HG02870 (cell line): ENCODE measurements at regions not wholly inside any gene's neighbourhood (a gene's known extent, or its start where the extent isn't known, plus 50 kb on each side); places are given as distances from the start of the nearest gene placed in this dataset.
"Not testable (repeated sequence)": the region's sequence is repeated elsewhere in the genome, so short reads cannot be mapped to it uniquely, and the experiment has no call there.

Source experiments
- ATAC-seq: cut with Tn5 transposase; IDR thresholded peaks from one replicate; pipeline ENCODE4 v1.9.1; 2021; ENCODE audit warnings: mild to moderate bottlenecking, moderate library complexity; ENCODE audit not compliant: unreplicated experiment

DNA sequence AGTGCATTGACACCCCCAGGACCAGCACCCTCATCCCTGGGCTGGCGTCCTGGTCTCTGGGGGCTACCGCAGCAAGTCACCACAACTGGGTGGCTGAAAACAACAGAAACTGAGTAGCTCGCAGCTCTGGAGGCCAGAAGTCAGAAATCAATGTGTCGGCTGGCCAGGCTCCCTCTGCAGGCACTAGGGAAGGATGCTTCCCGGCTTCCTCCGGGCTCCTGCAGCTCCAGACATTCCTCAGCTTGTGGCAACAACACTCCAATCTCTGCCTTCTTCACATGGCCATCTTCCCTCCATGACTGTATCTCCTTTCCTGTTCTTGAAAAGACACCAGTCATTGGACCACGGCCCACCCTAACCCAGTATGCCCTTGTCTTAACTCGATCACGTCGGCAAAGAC lies 224.2 kb downstream of the NPHP4 start:
- ATAC-seq, result no peak

DNA sequence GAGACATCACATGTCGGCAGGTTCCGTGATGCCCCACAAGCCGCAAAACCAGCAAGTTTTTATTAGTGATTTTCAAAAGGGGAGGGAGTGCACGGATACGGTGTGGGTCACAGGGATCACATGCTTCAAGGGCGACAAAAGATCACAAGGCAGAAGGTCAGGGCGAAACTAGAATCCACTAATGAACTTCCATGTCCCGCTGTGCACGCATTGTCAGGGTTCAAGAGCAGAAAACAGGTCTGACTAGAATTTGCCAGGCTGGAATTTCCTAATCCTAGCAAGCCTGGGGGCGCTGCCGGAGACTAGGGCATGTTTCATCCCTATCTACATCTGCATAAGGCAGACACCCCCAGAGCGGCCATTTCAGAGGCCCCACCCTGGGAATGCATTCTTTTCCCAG lies 225.2 kb downstream of the NPHP4 start:
- not testable (repeated sequence) for ATAC-seq

DNA sequence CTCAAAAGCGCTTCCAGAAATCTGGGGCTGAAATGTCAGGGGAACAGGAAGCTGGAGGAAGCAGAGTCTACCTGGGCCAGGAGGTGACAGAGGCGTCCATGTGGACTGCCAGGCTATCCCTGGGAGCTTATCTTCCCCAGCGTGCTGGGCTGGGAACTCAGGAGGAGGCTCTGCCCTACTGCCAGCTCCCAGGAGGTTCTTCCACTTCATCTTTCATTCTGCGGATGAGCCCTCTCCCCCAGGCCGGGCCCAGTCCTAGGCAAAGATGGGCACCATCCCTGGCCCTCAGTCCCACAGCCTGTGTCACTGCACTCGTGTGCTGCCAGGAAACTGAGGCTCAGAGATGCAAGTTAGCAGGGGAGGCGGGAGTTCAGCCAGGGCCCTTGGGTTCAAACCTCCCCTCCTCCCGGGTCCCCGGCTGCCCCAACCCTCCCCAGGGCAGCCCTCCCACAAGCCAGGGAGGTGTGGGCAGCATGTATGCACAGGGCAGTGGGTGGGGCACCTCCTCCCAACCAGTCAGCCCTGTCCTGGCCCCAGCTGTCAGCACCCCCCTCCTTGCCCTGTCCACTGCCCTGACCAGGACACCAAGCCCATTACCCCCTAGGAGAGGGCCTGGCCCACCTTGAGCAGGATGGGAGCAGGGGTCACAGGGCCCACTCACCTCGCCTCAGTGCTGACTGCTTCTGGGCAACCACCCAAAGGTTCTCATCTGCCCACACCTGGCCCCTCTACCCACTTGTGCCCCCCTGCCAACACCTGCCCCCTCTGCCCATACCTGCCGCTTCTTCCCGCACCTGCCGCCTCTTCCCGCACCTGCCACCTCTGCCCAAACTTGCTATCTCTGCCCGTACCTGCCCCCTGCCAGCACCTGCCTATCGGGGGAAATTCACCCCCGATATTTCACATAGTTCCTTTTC lies 226.0 kb downstream of the NPHP4 start:
- no peak for ATAC-seq

DNA sequence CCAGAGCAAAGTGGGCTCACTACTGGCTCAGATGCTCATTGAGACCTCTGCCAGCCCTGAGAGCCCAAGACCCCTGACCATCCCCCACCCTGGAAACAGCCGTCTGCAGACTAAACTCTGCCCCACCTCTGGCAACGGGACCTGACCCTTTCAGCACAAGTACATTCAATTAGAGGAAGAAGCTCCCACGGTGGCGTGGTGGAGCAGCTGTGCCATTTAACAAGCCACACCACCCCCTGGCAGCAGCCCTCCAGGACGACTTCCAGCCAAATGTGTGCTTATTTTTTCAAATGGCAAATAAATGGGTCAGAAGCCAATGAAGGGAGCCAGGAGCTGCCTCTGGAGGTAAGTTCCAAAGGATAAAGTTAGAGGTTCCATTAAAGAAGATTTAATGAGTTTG lies 226.7 kb downstream of the NPHP4 start:
- ATAC-seq, result no peak

DNA sequence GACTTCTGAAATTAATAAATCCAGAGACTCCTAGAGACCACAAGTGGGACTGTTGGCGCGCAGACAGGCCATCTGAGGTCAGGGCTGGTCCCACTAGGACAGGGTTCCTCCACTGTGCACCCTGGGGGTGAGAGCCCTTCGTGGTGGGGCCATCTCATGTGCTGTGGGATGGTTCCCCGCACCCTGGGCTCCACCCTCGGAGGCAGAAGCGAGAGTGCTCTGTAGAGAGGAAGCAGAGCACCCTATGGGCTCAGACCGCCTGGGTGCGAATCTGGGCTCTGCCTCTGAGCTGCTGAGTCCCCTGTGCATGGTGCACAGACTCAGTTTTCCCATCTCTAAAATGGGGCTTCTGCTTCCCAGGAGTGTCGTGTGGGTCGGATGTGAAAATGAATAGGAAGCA lies 227.3 kb downstream of the NPHP4 start:
- no peak for ATAC-seq

DNA sequence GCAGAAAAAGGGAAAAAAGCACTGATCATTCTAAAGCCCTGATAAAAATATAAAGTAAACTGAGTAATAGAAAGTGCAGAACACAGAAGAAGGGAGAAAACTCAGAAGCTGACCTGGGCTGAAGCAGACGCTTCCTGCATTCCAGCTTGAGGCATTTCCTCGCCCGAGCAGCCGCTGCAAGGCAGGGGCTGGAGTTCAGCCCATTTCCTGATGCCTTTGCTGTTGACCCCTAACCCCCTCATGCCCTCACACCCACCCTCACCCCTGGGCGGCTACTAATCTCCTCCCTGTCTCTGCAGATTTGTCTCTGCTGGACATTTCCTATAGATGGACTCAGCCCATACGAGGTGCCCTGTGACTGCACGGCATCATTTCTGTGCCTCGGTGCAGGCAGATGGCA lies 227.8 kb downstream of the NPHP4 start:
- no peak for ATAC-seq

DNA sequence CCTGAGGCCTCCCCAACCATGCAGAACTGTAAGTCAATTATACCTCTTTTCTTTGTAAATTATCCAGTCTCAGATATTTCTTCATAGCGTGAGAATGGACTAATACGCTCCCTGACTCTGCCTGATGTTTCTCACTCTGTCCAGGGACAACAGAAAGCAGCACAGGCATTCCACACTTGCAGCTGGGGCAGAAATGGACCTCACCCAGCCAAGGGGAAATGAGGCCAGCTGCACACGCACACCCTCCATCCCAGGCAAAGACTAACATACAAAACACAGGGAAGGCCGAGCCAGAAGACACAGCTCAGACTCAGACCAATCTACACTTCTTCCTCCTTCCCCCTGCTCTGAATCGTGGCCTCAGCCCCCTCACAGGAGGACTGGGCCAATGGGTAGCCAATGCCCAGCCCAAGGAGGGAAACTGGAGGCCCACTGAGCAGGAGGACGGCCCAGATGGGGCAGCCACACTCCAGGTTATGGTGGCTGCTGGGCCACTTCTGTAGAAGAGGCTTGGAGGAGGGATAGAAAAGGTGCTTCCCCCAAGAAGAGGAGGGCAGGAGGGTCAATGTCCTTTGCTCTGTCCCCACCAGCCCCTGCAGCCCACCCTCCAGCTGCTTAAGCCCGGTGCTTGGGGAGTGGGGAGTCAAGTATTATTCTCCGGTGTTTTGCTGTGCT lies 228.4 kb downstream of the NPHP4 start:
- no peak for ATAC-seq

DNA sequence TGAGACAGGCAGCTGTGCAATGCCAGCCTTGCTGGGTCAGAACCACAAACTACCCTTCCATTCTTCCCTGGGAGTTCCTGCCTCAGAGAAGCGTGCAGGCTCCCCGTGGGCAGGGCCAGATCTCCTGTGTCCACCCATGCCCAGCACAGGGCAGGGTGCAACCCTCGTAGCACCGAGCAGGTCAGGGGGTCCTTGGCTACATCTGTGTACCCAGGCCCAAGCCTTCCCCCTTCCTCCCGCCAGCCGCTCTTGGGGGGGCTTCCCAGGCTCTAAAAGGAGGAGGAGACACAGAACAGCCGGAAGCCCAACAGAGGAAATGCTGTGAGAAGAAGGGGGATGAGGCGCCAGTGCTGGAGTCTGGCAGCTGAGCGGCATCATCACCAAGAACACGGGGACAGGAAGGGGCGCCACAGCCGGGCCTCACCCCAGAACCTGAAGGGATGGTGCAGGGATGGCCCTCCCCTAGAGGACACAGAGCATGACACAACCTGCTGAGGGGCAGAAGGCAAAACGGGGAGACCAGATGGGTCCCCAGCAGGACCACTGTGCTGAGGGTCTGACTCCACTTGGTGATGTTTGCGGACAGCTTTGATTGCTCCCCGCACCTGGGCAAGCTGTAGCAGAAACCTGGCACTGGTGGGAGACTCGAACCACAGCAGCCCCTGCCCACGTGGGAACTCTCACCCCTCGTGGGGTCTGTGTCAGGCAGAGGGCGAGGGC lies 233.2 kb downstream of the NPHP4 start:
- no peak for ATAC-seq

DNA sequence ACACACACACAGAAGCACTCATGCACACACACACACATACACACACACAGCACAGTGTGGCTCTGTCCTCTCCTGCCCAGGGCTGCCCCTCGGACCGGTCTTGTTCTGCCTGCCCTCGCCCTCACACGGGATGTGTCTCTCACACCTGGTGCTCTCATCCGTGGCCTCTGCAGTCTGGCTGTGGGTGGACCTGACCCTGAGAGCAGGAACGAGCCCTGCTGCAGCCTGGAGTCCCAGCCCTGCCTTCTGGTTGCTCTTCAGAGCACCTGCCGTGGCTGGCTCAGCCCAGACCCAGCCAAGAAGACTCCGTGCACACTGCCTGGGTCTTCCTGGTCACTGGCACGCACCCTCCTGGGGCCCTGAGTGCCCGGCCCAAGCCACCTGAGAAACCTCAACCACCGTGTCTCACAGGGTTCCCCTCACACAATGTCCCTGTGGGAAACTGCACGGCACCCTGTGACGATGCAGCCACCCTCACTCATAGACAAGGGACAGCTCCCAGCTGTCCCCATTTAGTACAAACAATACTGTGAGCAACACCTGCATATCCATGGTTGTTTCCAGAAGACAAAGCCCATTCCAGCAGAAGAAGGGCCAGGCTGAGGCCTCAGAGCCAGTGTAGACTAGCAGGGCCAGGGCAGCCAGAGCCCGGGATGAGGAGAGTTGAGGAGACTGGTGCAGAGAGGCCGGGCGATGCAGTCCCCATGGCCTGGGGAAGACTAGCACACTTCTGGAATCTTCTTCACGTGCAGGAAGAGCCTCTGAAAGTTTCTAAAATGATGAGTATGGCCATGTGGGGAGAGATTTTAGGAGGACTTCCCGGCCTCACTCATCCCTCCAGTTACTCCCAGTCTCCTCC lies 234.0 kb downstream of the NPHP4 start:
- ATAC-seq, result no peak

DNA sequence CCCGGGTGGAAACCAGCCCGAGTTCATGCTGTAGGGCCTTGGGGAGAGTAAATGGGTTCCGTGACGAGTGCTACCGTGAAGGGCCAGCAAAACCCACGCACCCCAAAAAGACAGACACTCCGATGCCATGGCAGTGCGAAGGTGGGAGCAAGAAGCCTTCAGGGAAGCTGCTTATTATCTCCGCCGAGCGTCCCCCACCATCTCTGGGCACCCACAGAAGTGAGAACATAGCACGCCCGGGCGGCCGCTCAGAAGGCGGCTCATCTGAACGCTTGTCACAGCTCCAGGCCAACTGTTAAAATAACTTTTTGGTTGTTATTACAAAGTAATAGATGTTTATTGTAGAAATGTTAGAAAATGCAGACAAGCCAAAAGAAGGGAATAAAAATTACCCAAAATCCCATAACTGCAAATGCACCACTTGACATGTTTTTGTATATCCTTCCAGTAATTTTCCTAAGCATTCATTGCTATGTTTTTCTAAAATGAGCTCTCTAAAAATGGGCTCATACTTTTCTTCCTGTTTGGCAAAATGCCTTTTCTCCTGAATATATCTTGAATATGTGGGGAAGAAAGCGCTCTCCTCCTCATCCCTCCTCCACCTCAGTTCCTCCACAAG lies 234.9 kb downstream of the NPHP4 start:
- no peak for ATAC-seq

DNA sequence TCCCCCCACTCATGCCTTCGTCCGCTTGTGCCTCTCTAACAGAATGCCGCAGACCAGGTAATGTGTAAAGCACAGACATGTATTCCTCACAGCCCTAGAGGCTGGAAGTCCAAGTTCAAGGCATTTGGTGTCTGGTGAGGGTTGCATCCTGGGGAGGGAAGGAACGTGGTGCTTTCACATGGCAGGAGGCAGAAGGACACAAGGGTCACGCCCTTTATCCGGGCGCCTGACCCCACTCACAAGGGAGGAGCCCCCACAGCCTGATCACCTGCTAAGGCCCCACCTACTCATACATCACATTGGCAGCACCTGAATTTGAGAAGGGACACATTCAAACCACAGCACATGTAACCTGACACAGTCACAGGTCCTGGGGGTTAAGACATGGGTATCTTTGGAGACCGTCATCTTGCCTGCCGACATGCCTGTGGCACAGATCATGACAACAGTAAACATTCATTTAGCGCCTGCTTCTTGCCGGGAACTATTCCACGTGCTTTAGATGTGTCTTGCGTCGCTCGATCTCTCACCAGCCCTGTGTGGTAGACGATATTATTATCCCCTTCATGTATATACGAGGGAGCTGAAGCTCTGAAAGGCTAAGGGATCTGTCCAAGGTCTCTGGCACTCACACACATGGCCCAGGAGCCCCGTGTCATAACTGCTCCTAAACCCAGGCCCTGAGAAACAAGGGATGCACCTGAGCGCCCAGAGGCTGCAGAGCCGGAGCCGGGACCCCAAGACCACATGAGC lies 235.6 kb downstream of the NPHP4 start:
- no peak for ATAC-seq

DNA sequence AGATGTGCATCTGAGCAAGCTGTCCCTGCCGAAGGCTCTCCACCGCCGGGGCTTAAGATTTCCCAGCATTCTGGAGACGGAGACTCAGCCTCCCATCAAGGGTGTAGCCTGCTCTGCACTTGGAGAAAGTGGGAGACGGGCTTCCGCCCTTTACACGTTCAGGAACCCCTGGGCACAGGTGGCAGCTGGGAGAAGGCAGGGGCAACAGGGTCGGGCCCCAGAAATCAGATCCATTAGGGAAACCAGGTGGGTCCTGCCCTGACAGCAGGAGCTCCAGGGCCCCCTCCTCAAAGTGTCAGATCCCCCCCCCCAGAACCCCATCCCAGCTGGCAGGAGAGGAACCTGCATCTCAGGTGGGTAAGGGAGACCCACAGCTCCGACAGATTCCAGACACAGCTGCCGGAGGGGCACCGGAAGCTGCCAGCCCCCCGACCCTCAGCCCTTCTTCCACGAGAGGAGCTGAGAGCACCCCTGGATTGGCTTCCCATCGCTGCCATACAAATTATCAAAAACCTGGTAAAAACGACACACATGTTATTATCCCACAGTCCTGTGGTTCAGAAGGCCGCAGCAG lies 236.6 kb downstream of the NPHP4 start:
- no peak for ATAC-seq

DNA sequence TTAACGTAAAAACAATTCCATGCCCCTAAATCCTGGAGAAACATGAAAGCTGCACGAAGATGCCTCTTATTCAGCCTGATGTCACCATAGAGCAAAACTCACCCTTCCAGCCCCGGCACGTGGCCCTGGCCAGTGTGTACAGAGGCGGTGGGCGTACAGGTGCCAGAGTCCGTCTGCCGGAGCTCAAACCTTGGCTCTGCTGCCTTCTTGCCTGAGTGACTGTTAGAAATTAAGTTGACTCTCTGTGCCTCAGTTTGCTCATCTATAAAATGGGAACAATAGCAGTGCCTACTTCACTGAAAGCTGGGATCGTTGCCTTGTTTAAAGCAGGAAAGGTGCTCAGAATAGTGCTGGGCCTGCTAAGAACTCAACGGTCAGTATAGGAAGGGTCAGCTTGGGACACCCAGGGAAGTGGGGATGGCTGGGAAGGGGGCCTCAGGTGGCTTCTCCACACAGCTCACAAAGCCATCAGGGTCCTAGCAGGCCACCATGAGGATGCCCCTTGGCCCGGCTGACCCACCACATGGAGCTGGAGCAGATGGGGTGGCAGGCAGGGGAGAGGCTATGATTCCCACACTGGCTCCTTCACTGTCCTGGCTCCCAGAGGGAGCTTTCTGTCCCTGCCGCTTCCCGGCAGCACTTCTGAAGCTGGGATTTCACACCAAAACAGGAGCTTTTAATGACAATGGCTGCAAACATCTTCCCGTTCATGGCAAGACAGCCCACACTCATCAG lies 237.2 kb downstream of the NPHP4 start:
- ATAC-seq, result no peak

DNA sequence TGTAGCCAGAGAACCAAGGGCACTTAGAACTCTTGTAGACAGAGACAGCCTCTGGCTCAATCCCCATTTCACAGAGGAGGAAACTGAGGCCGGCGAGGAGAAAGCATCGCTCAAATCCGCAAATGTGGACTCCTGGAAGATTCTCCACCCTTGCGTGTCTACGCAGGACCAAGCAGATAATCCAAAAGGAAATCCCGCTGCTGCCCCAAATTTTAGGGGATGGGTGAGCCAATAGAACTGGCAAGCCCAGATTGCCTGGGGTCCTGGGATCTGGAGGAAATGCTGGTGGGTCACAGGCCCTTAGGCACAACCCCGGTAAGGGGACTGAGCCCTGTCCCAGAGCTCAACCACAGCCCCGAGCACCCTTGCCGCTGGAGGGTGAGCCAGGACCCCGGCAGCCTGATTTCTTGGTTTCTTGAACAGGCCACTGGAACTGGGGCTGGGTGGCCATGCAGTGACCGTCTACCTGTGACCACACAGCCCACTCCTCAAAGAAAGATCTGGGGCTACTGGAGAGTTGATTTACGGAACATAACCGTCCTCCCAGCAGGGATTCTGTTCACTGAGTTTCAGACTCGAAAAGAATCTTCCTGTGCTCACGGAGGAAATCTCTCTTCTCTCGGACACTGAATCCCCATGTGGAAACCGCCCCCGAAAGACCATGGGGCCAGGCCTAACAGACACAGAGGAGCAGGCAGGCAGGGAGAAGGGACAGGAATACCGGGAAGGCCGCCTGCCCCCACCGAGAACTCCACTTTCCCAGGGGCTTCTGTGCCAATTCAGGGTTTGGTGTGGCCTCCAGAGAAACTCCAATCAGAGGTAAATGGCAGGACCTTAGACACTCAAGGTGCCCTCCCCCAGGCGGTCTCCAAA lies 238.4 kb downstream of the NPHP4 start:
- no peak for ATAC-seq

DNA sequence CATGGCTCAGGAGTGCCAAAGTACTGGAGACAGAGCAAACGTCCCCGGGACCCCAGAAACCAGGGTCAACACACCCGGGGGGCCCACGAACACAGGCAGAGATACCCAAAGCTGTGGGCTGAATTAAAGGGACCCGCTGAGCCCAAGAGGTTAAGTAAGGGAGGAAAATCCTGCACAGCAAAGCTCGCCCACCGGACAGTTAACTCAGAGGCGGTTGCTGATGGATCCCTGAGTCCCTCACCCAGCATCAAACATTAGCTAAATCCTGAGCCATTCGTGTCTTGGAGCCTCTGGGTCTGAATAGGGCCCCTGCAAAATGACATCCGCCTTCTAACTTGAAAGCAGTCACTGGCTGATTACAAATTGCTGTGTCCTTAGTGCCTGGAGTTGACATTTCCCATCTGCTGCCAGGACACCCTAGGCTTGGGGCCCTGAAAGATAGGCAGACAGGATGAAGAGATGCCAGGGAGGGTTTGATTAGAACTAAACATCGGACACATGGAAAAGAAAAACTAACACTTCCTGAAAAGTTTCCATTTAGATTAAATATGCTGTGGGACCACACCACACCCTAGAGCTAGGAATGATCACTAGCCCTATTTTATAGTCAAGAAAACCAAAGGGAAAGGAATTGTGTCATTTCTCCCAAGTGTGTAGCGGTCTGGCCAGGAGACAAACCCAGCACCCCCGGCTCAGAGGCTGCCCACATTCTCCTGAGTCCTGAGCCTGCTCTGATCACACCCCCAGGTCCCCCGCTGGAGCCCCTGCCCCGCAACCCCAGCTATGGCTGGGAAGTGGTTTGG lies 239.3 kb downstream of the NPHP4 start:
- no peak for ATAC-seq

DNA sequence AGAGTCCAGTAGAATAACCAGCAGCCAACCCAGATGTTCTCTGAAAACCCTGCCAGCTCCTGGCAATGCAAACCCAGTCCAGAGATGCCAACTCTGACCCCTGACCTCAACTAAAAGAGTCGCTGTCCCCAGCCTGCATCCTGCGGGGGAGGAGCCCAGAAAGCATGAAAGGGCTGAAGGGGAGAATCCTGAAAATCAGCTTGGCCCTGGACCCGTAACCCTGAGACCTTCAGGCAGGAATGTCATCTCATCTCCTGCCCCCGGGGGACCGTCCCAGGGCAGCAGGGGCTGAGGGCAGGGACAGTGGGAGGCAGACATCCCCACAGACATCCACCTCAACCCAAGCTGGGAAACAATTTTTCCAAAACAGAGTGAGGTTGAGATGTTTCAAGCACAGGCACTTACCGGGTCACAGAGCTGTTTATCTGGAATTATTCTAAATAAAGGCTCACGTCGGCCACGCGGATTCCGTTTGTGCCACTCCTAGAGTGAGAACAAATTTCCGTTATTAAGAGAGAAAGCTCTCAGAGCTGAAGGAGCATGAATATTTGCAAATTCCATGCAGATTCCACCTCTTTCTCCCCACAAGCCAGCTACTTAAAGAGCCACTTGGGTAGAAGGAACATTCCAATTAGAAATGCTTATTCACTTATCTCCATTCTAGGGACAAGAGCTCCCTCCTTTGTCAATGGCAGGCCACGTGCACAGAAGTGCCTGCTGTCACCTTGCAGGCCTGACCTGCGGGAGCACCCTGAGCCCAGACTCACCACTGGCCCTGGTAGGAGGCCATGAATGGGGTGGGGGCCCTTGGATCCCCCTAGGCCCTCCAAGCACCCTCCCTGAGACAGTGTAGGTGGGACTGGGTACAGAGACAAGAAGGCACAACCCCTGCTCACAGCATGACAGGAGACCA lies 240.1 kb downstream of the NPHP4 start:
- no peak for ATAC-seq
